ENCODE measurements at regions not wholly inside any gene's neighbourhood (a gene's known extent, or its start where the extent isn't known, plus 50 kb on each side); places are given as distances from the start of the nearest gene placed in this dataset.

- TF ChIP-seq CTCF (IDR thresholded peaks at IDR 0.05 in 8 of 11, conservative IDR thresholded peaks at IDR 0.05 in 3 of 11) (no peak), POLR2AphosphoS5 (IDR thresholded peaks at IDR 0.05) (no peak), POLR2A (IDR thresholded peaks at IDR 0.05) (no peak)
Observed at GRCh38 chr16:60674241-60674640, 1362.0 kb downstream of the CDH8 start.
